22Rv1 (cell line): ENCODE measurements at regions not wholly inside any gene's neighbourhood (a gene's known extent, or its start where the extent isn't known, plus 50 kb on each side); places are given as distances from the start of the nearest gene placed in this dataset.

Source experiments
- ZFX ChIP-seq: fragments of 450-650 bp; IDR thresholded peaks from 2 replicates; pipeline ENCODE4 v1.6.1; 2017; ENCODE audit warnings: antibody characterized with exemption, borderline replicate concordance
- TF ChIP-seq, protein P1 (sequence below): fragments of 450-650 bp; IDR thresholded peaks from 2 replicates; pipeline ENCODE4 v1.5.1; 2017; ENCODE audit warnings: mild to moderate bottlenecking

DNA sequence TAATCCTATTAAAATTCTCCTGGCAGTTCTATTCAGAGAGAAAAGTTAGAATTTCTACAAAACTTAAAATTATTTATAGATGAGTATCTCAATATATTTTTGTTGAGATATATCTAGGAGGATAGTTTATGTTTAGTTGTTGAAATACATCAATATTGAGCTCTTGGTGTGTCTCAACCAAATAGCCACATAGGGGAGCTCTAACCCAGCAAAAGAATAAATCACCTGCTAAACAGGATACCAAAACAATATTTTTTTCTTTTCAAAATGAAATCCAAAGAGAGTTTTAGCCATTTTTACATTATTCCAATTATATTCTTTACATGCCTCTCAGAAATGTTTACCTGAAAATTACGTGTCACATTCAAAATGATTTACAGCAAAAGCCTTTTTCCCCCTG is 954.7 kb downstream of the SLITRK6 start:
- TF ChIP-seq, protein P1, sequence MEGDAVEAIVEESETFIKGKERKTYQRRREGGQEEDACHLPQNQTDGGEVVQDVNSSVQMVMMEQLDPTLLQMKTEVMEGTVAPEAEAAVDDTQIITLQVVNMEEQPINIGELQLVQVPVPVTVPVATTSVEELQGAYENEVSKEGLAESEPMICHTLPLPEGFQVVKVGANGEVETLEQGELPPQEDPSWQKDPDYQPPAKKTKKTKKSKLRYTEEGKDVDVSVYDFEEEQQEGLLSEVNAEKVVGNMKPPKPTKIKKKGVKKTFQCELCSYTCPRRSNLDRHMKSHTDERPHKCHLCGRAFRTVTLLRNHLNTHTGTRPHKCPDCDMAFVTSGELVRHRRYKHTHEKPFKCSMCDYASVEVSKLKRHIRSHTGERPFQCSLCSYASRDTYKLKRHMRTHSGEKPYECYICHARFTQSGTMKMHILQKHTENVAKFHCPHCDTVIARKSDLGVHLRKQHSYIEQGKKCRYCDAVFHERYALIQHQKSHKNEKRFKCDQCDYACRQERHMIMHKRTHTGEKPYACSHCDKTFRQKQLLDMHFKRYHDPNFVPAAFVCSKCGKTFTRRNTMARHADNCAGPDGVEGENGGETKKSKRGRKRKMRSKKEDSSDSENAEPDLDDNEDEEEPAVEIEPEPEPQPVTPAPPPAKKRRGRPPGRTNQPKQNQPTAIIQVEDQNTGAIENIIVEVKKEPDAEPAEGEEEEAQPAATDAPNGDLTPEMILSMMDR: peak; percentile 72
- TF ChIP-seq ZFX: no peak
